ENCODE measurements at regions not wholly inside any gene's neighbourhood (a gene's known extent, or its start where the extent isn't known, plus 50 kb on each side); places are given as distances from the start of the nearest gene placed in this dataset.

- Histone ChIP-seq H3K4me2 (replicated peaks; ENCODE audit: low read depth, low read length, poor library complexity, severe bottlenecking) (no peak overlapping the region), H3K36me3 (replicated peaks in 1 of 2; ENCODE audit: control extremely low read depth in 1 of 2, control insufficient read depth in 1 of 2, extremely low read depth in 1 of 2, insufficient read depth in 2 of 2, low read length in 1 of 2) (no peaks in the 10 kb centered on the region), H3K9me3 (ENCODE audit: control extremely low read depth in 1 of 3, control insufficient read depth in 2 of 3, insufficient read depth in 1 of 3, low read length in 2 of 3) (peaks cover 0 to 3% (median 1%) of the 10 kb centered on the region in 3 donors), H3K9ac (ENCODE audit: low read length) (no peak overlapping the region), H3K4me1 (ENCODE audit: control insufficient read depth in 2 of 2, insufficient read depth in 2 of 2, low read length in 2 of 2) (no peaks in the 10 kb centered on the region), H3K4me3 (ENCODE audit: control extremely low read depth in 1 of 5, extremely low read depth in 1 of 5, insufficient read depth in 1 of 5, low read depth in 2 of 5, low read length in 4 of 5) (no peak overlapping the region), H3K27ac (ENCODE audit: low read length in 2 of 2) (no peak overlapping the region), H3K27me3 (replicated peaks in 1 of 4; ENCODE audit: control extremely low read depth in 1 of 4, control insufficient read depth in 3 of 4, insufficient read depth in 4 of 4, low read length in 3 of 4) (no peaks in the 10 kb centered on the region), H3K79me2 (ENCODE audit: control insufficient read depth, insufficient read depth, low read length) (no peaks in the 10 kb centered on the region), H4K20me1 (ENCODE audit: control insufficient read depth, insufficient read depth, low read length, poor library complexity, severe bottlenecking) (no peaks in the 10 kb centered on the region), H2AFZ (ENCODE audit: insufficient read depth, low read depth, low read length, poor library complexity, severe bottlenecking) (no peak overlapping the region)
- intact Hi-C loops (cut with micrococcal nuclease), result no loop called here
- no CpG with 5 or more reads among the region's 4 CpGs for WGBS (ENCODE audit: insufficient coverage)
- CTCF ChIA-PET, result no interaction called here
- peaks cover 6% of the 10 kb centered on the region for H3K9me3 Mint-ChIP-seq (ENCODE audit: insufficient read depth)
- TF ChIP-seq EZH2 (IDR thresholded peaks at IDR 0.05; ENCODE audit: borderline replicate concordance, insufficient read depth, low read depth, low read length, poor library complexity, severe bottlenecking) (no peak), CTCF (IDR thresholded peaks at IDR 0.05) (no peak)
- ATAC-seq (ENCODE audit: low read depth) (no peak), DNase-seq (no peak)
- H3K27ac Mint-ChIP-seq, result no peak overlapping the region
- H3K27me3 Mint-ChIP-seq, result no peaks in the 10 kb centered on the region
- H3K4me3 Mint-ChIP-seq, result no peak overlapping the region
- no peaks in the 10 kb centered on the region for H3K4me1 Mint-ChIP-seq
- POLR2A ChIA-PET, result no interaction called here
Measured at GRCh38 chr12:82223426-82223825, 134.8 kb downstream of the CCDC59 start.

GRCh38 chr12:82216475-82216874, 141.7 kb downstream of the CCDC59 start:
- Histone ChIP-seq H2AFZ (ENCODE audit: insufficient read depth, low read depth, low read length, poor library complexity, severe bottlenecking) (no peak overlapping the region), H3K27ac (ENCODE audit: low read length in 2 of 2) (no peak overlapping the region), H3K9ac (ENCODE audit: low read length) (no peak overlapping the region), H3K4me2 (replicated peaks; ENCODE audit: low read depth, low read length, poor library complexity, severe bottlenecking) (no peak overlapping the region), H3K27me3 (replicated peaks in 1 of 4; ENCODE audit: control extremely low read depth in 1 of 4, control insufficient read depth in 3 of 4, insufficient read depth in 4 of 4, low read length in 3 of 4) (no peaks in the 10 kb centered on the region), H3K4me3 (ENCODE audit: control extremely low read depth in 1 of 5, extremely low read depth in 1 of 5, insufficient read depth in 1 of 5, low read depth in 2 of 5, low read length in 4 of 5) (no peak overlapping the region), H3K9me3 (ENCODE audit: control extremely low read depth in 1 of 3, control insufficient read depth in 2 of 3, insufficient read depth in 1 of 3, low read length in 2 of 3) (peaks cover 0 to 7% (median 3%) of the 10 kb centered on the region in 3 donors), H3K79me2 (ENCODE audit: control insufficient read depth, insufficient read depth, low read length) (no peaks in the 10 kb centered on the region), H3K4me1 (ENCODE audit: control insufficient read depth in 2 of 2, insufficient read depth in 2 of 2, low read length in 2 of 2) (no peaks in the 10 kb centered on the region), H3K36me3 (replicated peaks in 1 of 2; ENCODE audit: control extremely low read depth in 1 of 2, control insufficient read depth in 1 of 2, extremely low read depth in 1 of 2, insufficient read depth in 2 of 2, low read length in 1 of 2) (no peaks in the 10 kb centered on the region), H4K20me1 (ENCODE audit: control insufficient read depth, insufficient read depth, low read length, poor library complexity, severe bottlenecking) (no peaks in the 10 kb centered on the region)
- Mint-ChIP-seq H3K4me3 (no peak overlapping the region), H3K9me3 (ENCODE audit: insufficient read depth) (peaks cover 9% of the 10 kb centered on the region), H3K4me1 (no peaks in the 10 kb centered on the region), H3K27me3 (no peaks in the 10 kb centered on the region), H3K27ac (no peak overlapping the region)
- ChIA-PET POLR2A (no interaction called here), CTCF (no interaction called here)
- WGBS (ENCODE audit: insufficient coverage), result 88% methylated on average over 6 of the region's 6 CpGs
- no peak for TF ChIP-seq CTCF (IDR thresholded peaks at IDR 0.05)
- no peak for TF ChIP-seq EZH2 (IDR thresholded peaks at IDR 0.05; ENCODE audit: borderline replicate concordance, insufficient read depth, low read depth, low read length, poor library complexity, severe bottlenecking)
- no peak for DNase-seq
- intact Hi-C loops (cut with micrococcal nuclease), result no loop called here
- ATAC-seq (ENCODE audit: low read depth), result no peak
